Erythroblast (primary cell): ENCODE measurements at regions not wholly inside any gene's neighbourhood (a gene's known extent, or its start where the extent isn't known, plus 50 kb on each side); places are given as distances from the start of the nearest gene placed in this dataset.
"Not testable (repeated sequence)": the region's sequence is repeated elsewhere in the genome, so short reads cannot be mapped to it uniquely, and the experiment has no call there.

ENCODE experiments used
- DNase-seq, 2 experiments: peaks; one replicate each; lab custom pipeline; 2025; lab: John Stamatoyannopoulos, UW
- GATA1 ChIP-seq: IDR thresholded peaks from 2 replicates; pipeline ENCODE4 v1.6.1; 2011; ENCODE audit warnings: low read depth, mild to moderate bottlenecking, control low read depth, low read length, moderate library complexity
- POLR2A ChIP-seq: IDR thresholded peaks from 2 replicates; pipeline ENCODE4 v1.6.1; 2011; ENCODE audit warnings: mild to moderate bottlenecking, low read length

- DNase-seq, result no peak
- TF ChIP-seq POLR2A (no peak), GATA1 (no peak)
These were observed 239.5 kb upstream of the PCDH9 start for GRCh38 chr13:67469623-67470022.

GRCh38 chr13:67466569-67466968, 236.4 kb upstream of the PCDH9 start:
- no peak for DNase-seq

DNA sequence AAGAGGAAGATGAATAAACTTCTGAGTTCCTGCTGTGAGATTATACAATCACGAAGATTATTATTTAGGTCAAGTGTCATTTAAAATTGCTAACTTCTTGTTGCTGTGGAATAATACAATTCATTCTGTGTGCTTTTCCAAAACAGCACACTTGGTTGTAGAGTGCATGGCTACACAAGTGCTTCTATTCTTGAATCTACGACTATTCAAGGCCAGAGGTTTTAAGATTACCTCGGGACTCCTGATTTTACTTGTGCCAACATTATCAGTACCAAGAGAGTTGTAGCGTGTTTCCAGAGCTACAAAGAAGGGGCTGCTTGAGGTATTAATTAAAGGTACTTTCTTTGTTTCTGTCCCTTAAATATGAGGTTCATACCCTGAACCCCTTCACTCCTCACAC, 234.0 kb upstream of the PCDH9 start:
- no peak for DNase-seq
- TF ChIP-seq GATA1 (no peak), POLR2A (no peak)

More at GRCh38 chr13:67466569-67466968, 236.4 kb upstream of the PCDH9 start:
- TF ChIP-seq GATA1 (no peak), POLR2A (no peak)

- TF ChIP-seq GATA1 (no peak), POLR2A (no peak)
- DNase-seq, result no peak
These were observed 232.0 kb upstream of the PCDH9 start for GRCh38 chr13:67462098-67462497.

- DNase-seq, result not testable (repeated sequence)
These were observed 222.4 kb upstream of the PCDH9 start for GRCh38 chr13:67452526-67452925.

GRCh38 chr13:67445436-67445835, 215.3 kb upstream of the PCDH9 start:
- no peak for DNase-seq
- TF ChIP-seq GATA1, result no peak
- TF ChIP-seq POLR2A, result no peak

GRCh38 chr13:67443923-67444322, 213.8 kb upstream of the PCDH9 start:
- TF ChIP-seq POLR2A (no peak), GATA1 (no peak)
- DNase-seq, result no peak

DNA sequence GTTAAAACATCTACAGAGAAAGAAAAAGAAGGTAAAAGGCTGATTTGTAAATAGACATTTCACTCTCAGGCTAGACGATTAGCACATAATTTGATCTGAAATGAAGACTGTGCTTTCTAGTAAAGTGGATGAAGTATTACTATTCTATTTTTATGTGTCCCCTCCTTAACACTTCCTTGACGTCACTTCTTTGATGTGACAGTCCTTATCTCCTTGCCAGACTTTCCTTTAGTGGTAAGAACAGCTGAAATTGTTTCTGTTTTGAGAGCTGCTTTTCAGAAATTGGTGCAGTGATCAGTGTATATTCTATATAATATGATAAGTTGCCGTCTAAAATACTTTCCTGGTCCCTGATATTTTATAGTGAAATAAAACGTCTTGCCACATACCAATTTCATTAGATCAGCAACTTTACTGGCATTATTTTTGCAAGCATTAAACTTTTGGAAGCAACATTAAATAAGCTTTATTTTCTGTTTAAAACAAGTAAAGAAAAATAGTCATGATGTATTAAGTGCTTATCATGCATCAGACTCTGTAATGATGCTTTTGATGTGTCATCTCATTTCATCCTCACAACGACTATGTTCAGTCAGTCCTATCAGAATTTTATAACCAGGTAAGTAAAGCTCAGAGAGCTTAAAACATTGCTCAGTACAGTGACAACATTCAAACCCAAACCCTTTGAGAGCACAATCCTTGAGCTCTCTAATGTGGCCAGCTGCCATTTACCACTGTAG, 210.3 kb upstream of the PCDH9 start:
- peak in 1 of 2 experiments; percentile 4 for DNase-seq
- TF ChIP-seq GATA1, result no peak
- no peak for TF ChIP-seq POLR2A

DNA sequence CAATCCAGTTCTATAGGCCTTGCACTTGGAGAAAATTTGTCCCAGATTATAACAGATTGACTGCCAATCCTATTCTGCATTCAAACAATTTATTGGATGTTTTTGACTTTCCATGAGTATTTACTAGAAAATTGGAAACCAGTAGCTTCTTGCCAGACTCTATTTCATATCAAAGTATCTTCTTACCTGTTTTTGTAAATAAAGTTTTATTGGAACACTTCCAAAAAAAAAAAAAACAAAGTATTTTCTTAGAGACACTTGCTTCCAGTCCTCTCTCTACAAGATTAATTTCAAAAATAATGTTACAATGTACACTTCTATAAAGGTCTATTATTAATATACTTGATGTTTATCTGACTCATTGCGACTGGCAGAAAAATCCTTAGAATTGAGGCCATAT, 209.2 kb upstream of the PCDH9 start:
- TF ChIP-seq GATA1 (no peak), POLR2A (no peak)
- no peak for DNase-seq

DNA sequence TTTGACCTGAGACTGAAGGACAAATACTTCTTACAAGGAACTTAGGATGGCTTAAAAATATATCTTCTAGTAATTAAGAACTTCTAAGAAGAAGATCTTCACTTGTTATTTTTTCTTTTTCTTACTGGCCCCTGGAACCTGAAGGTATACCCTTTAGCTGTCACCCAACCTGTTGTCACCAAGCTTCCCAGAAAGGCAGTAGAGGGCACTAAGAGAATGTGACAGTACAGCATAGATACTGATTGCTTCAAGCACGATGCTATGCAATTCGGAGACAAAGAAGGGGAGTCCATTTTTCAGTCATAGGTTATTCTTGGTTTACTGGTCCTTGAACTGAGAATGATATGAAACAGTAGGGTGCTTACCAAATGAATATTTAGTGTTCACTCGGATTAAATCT, 208.3 kb upstream of the PCDH9 start:
- TF ChIP-seq GATA1 (no peak), POLR2A (no peak)
- peak; percentile 3 to 5 for DNase-seq

GRCh38 chr13:67437244-67437643, 207.1 kb upstream of the PCDH9 start:
- no peak for TF ChIP-seq POLR2A
- no peak for DNase-seq

DNA sequence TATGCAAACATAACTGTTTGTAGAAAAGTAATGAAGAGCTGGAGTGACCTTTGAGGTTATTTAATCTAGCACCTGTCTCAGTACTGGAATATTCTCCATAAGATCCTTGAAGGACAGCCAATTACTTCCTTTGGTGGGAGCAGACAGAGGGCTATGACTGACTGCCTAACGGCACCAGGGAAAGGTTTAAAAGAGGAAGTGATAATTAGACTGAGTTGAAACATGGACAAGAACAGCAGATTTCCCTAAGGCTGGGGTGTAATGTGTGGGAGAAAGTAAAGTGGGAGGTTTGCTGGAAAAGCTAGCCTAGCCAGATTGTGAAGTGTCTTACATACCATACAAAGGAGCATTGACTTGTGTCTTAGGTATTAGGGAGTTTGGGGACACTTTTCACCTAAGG, 191.3 kb upstream of the PCDH9 start:
- TF ChIP-seq GATA1, result no peak
- no peak for TF ChIP-seq POLR2A
- no peak for DNase-seq

DNA sequence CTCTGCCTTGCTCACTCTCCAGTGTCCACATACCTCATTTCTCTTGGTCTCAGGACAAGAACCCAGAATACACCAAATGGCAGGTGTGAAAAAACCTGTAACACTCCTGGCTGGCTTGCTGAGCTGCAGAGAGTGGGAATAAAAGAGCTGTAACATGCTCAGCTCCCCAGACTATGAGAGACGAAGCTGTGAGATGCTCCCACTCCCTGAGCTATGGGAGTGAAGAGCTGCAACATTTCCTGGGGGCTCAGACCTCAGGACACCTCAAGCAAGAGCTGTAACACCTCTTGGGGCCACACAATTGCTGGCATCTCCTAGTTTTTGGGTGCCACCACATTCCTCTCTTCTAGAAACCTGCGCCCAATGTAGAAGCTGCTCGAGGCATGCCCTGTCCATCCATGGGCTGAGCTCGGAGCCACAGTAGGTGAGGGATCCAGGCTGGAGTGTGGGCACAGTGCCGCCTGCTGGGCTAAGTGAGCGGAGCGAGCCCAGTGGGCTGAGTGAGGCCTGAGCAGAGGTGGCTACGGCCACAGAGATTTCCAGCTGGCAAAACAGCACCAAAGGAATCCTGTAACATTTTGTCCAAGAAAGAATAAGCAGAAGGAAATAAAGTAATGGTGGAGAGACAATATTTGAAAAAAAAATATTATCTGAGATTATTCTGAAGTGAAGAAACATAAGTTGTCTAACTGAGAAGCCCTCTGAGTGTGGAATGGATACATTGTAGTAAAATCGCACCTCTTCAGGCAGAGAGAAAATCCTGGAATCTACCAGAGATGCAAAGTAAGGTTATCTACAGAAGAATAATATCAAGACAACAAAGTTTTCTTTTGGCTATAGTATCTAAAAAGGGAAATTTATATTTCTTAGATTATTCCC, 186.2 kb upstream of the PCDH9 start:
- peak; percentile 5 to 13 for DNase-seq
- TF ChIP-seq POLR2A (no peak), GATA1 (no peak)

DNA sequence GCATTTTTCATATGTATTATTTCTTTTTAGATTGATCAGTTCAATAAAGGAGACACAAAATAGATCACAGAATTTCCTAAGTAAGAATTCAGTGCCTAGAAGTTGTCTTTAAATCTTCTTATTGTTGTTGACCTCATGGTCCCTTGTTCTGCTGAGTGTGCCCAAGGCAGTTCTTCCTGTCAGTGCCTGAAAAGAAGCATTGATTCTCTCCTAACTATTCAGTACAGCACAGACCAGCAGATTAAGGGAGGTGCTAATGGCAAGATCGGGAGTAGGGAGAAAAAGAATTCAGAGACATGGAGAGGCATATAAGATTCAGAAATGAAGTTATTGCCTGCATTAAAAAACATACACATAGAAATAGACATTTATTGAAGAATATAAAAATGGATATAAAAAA, 180.5 kb upstream of the PCDH9 start:
- TF ChIP-seq GATA1 (no peak), POLR2A (no peak)

GRCh38 chr13:67408798-67409197, 178.7 kb upstream of the PCDH9 start:
- DNase-seq, result no peak

More for the DNA sequence above, 180.5 kb upstream of the PCDH9 start:
- no peak for DNase-seq

DNA sequence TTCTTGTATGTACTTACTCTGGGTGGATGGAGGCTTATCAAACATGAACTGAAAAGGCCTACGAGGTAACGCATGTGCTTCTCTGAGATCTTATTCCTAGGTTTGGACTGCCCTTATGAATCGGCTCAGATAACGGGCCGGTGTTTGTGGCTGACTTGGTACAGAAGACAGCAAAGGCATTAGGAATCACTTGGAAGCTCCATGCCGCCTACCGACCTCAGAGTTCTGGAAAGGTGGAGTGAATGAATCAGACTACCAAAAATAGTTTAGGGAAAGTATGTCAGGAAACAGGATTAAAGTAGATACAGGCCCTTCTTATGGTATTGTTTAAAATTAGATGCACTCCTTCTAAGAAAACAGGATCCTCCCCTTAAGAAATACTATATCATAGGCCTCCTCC, 172.4 kb upstream of the PCDH9 start:
- DNase-seq, result no peak
- no peak for TF ChIP-seq GATA1
- no peak for TF ChIP-seq POLR2A

More at GRCh38 chr13:67408798-67409197, 178.7 kb upstream of the PCDH9 start:
- TF ChIP-seq POLR2A, result no peak
- no peak for TF ChIP-seq GATA1
